D721Med (cell line): ENCODE measurements at regions not wholly inside any gene's neighbourhood (a gene's known extent, or its start where the extent isn't known, plus 50 kb on each side); places are given as distances from the start of the nearest gene placed in this dataset.

Experiments
- DNase-seq: peaks from one replicate; pipeline ENCODE4 v3.0.0; 2011; ENCODE audit warnings: low spot score; ENCODE audit not compliant: insufficient read length
- FAIRE-seq: peaks from 2 replicates; lab custom pipeline; 2011; peaks lifted over from hg19 to GRCh38; lab: Jason Lieb, UNC
- TF ChIP-seq, protein P1 (sequence below): IDR thresholded peaks from 2 replicates; pipeline ENCODE4 v1.5.1; 2012; ENCODE audit warnings: mild to moderate bottlenecking, control low read depth; ENCODE audit not compliant: insufficient read depth; ENCODE audit errors: missing control alignments

DNA sequence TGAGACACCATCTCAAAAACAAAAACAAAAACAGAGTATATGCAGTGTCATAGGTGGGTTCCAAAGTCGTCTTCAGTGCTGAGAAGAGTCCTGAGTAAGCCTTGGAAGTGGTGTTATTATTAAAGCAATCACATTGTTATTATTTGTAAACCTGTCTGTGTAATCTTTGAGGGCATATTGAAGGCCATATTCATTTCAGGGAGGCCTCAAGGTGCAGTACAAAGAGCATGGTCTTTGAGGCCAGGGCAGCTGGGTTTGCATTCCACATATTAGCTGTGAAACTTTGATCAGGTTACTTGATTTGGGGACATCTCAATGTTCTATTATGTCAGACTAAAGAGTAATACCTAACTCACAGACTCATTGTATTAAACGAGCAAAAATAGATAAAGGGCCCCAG lies 139.3 kb upstream of the SOX4 start:
- FAIRE-seq (no peak), DNase-seq (no peak)
- TF ChIP-seq, protein P1, sequence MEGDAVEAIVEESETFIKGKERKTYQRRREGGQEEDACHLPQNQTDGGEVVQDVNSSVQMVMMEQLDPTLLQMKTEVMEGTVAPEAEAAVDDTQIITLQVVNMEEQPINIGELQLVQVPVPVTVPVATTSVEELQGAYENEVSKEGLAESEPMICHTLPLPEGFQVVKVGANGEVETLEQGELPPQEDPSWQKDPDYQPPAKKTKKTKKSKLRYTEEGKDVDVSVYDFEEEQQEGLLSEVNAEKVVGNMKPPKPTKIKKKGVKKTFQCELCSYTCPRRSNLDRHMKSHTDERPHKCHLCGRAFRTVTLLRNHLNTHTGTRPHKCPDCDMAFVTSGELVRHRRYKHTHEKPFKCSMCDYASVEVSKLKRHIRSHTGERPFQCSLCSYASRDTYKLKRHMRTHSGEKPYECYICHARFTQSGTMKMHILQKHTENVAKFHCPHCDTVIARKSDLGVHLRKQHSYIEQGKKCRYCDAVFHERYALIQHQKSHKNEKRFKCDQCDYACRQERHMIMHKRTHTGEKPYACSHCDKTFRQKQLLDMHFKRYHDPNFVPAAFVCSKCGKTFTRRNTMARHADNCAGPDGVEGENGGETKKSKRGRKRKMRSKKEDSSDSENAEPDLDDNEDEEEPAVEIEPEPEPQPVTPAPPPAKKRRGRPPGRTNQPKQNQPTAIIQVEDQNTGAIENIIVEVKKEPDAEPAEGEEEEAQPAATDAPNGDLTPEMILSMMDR = no peak

GRCh38 chr6:21455071-21455470 lies 138.5 kb upstream of the SOX4 start:
- no peak for DNase-seq

GRCh38 chr6:21457647-21458046 lies 135.9 kb upstream of the SOX4 start:
- FAIRE-seq (no peak), DNase-seq (no peak)
- TF ChIP-seq, protein P1 = no peak

More at GRCh38 chr6:21455071-21455470, 138.5 kb upstream of the SOX4 start:
- FAIRE-seq = no peak
- TF ChIP-seq, protein P1 = no peak

DNA sequence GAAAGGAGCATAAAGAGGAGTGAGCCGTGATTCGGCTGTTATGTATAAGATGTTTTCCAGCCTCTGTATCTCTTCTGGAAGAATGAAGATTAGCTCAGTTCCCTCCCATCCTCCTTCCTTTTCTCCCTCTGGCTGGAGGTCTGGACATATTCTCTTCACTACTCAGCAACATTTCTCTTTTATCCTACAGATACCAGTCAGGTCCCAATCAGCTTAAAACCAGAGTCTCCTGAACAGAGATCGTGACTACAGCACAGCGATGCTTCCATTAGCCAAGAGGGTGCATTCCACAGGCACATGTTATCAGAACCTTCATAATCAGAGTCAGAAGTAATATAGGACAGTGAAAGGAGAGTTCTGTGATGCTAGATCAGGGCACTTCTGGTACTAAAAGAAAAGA lies 133.9 kb upstream of the SOX4 start:
- TF ChIP-seq, protein P1 = no peak

DNA sequence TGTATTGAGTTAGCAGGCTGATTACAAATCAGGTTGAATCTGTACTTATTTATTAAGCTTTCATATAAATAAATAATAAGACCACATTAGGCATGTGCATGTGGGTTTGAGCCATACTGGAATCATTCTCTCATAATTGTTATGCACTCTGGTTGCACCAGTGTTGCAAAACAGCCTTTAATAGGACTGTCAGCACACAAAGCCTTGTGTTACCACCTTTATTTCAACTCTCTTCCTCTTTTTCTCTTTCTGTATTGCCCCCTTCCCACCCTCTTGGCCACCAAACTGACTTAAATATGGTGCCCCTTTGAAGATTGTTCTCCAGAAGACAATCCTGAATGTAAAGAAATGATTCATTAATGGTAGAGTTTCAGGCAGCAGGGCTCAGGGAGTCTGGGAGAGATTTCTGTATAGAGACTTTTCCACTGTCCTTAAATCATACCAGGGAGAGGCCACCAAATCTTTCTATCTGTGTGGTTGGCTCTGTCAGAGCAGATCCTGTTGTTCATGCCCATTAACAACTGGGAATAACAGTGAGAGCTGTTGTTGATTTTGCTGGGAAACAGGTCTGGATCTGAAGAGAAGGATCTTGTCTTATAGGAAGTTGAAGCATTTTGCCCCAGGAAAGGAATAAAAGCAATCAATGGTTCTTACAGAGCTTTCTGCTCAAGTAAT lies 131.6 kb upstream of the SOX4 start:
- DNase-seq (no peak), FAIRE-seq (no peak)
- TF ChIP-seq, protein P1 = no peak

More for the DNA sequence above, 133.9 kb upstream of the SOX4 start:
- FAIRE-seq = peak; percentile 51
- no peak for DNase-seq

GRCh38 chr6:21462519-21462852 lies 131.1 kb upstream of the SOX4 start:
- DNase-seq (no peak), FAIRE-seq (peak; percentile 25)
- TF ChIP-seq, protein P1 = no peak

DNA sequence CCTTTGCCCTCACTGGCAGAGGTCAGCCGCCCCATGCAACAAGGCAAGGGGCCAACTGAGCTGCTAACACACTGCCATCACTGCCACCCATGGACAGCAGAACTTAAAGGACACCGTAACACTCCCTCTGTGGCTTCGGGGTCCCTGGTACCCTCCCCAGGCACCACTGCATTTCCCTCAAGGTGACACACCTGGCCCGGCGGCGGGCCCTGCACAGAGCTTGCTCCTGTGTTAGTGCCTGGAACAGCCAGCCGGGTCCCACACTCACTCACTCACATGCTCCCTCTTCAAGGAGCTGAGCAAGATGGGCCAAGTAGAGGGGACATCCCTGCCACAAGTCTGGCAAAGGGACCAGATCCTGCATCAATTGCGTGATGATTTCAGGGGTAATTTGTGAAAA lies 126.5 kb upstream of the SOX4 start:
- DNase-seq (no peak), FAIRE-seq (no peak)
- TF ChIP-seq, protein P1 = no peak
